OCI-LY1 (cell line): ENCODE measurements at regions not wholly inside any gene's neighbourhood (a gene's known extent, or its start where the extent isn't known, plus 50 kb on each side); places are given as distances from the start of the nearest gene placed in this dataset.

Experiments used
- H2AFZ ChIP-seq: fragments of 200-600 bp; sonication (generic), shearing (Covaris generic); 2 replicates; pipeline ENCODE4 v1.6.0; 2014; ENCODE audit warnings: antibody characterized with exemption, mild to moderate bottlenecking, low read length
- H3F3A ChIP-seq: fragments of 200-600 bp; sonication (generic), shearing (Covaris generic); 2 replicates; pipeline ENCODE4 v1.6.0; 2014; ENCODE audit warnings: mild to moderate bottlenecking, antibody characterized with exemption, low read length, moderate library complexity; ENCODE audit not compliant: insufficient read depth
- H3K27ac ChIP-seq: fragments of 200-600 bp; sonication (generic); 2 replicates; pipeline ENCODE4 v1.5.1; 2014; ENCODE audit warnings: low read length, mixed run types, mild to moderate bottlenecking, low read depth; ENCODE audit not compliant: poor library complexity, severe bottlenecking
- H3K27me3 ChIP-seq: fragments of 200-600 bp; sonication (generic); 2 replicates; pipeline ENCODE4 v1.6.0; 2014; ENCODE audit warnings: antibody characterized with exemption, mild to moderate bottlenecking, low read length, moderate library complexity; ENCODE audit not compliant: insufficient read depth
- H3K36me3 ChIP-seq: fragments of 200-600 bp; sonication (generic); 2 replicates; pipeline ENCODE4 v1.6.1; 2014; ENCODE audit warnings: mild to moderate bottlenecking, antibody characterized with exemption, low read length, moderate library complexity, mixed read lengths; ENCODE audit not compliant: insufficient read depth
- H3K4me1 ChIP-seq: fragments of 200-600 bp; sonication (generic); 2 replicates; pipeline ENCODE4 v1.5.1; 2014; ENCODE audit warnings: mild to moderate bottlenecking, low read length, moderate library complexity; ENCODE audit not compliant: insufficient read depth, severe bottlenecking
- H3K4me2 ChIP-seq: fragments of 200-600 bp; sonication (generic), shearing (Covaris generic); 2 replicates; pipeline ENCODE4 v1.6.1; 2014; ENCODE audit warnings: low read length
- H3K4me3 ChIP-seq: fragments of 200-600 bp; sonication (generic); 2 replicates; pipeline ENCODE4 v1.5.1; 2014; ENCODE audit warnings: low read length, low read depth, mild to moderate bottlenecking, mixed read lengths; ENCODE audit not compliant: poor library complexity, severe bottlenecking
- H3K79me2 ChIP-seq: fragments of 200-600 bp; shearing (Covaris generic); 2 replicates; pipeline ENCODE4 v1.6.1; 2016; ENCODE audit warnings: mixed run types, low read length, mixed read lengths; ENCODE audit not compliant: insufficient read depth
- H3K9ac ChIP-seq: fragments of 200-600 bp; sonication (generic), shearing (Covaris generic); 2 replicates; pipeline ENCODE4 v1.6.1; 2014; ENCODE audit warnings: mild to moderate bottlenecking, low read length, mixed read lengths
- H3K9me2 ChIP-seq: fragments of 200-600 bp; sonication (generic), shearing (Covaris generic); 2 replicates; pipeline ENCODE4 v1.6.1; 2014; ENCODE audit warnings: low read depth, mild to moderate bottlenecking, low read length, mixed read lengths
- H3K9me3 ChIP-seq: fragments of 200-600 bp; shearing (Covaris generic); 2 replicates; pipeline ENCODE4 v1.6.1; 2014; ENCODE audit warnings: low read length, mixed read lengths
- H4K20me1 ChIP-seq: fragments of 200-600 bp; sonication (generic), shearing (Covaris generic); 2 replicates; pipeline ENCODE4 v1.6.0; 2016; ENCODE audit warnings: mild to moderate bottlenecking, low read length; ENCODE audit not compliant: insufficient read depth
- CTCF ChIP-seq: fragments of 200-600 bp; sonication (generic), shearing (Covaris generic); IDR thresholded peaks from 2 replicates; pipeline ENCODE4 v1.5.1; 2017; ENCODE audit warnings: mild to moderate bottlenecking, antibody characterized with exemption, low read length, moderate library complexity, mixed read lengths
- EZH2 ChIP-seq: fragments of 200-600 bp; sonication (generic), shearing (Covaris generic); IDR thresholded peaks from 2 replicates; pipeline ENCODE4 v1.8.0; 2017; ENCODE audit warnings: borderline replicate concordance, mixed run types, mild to moderate bottlenecking, antibody characterized with exemption, low read length, moderate library complexity, mixed read lengths

GRCh38 chr3:59411694-59412093 lies 361.9 kb upstream of the CFAP20DC start:
- Histone ChIP-seq H3K27me3 (no peaks in the 10 kb centered on the region), H2AFZ (no peak overlapping the region), H3F3A (no peaks in the 10 kb centered on the region), H3K4me1 (no peaks in the 10 kb centered on the region), H3K9me3 (no peaks in the 10 kb centered on the region), H3K9ac (no peak overlapping the region), H3K4me2 (no peak overlapping the region), H3K9me2 (no peaks in the 10 kb centered on the region), H3K4me3 (no peak overlapping the region), H3K27ac (no peak overlapping the region), H3K36me3 (no peaks in the 10 kb centered on the region), H4K20me1 (no peaks in the 10 kb centered on the region), H3K79me2 (no peaks in the 10 kb centered on the region)
- TF ChIP-seq EZH2 (no peak), CTCF (no peak)

- TF ChIP-seq EZH2 (no peak), CTCF (no peak)
- no peaks in the 10 kb centered on the region for H3K9me2 ChIP-seq
- H3F3A ChIP-seq, result no peaks in the 10 kb centered on the region
- no peak overlapping the region for H2AFZ ChIP-seq
- no peaks in the 10 kb centered on the region for H3K36me3 ChIP-seq
- no peak overlapping the region for H3K9ac ChIP-seq
- no peaks in the 10 kb centered on the region for H3K9me3 ChIP-seq
- no peaks in the 10 kb centered on the region for H3K4me1 ChIP-seq
- no peaks in the 10 kb centered on the region for H3K27me3 ChIP-seq
- no peak overlapping the region for H3K4me3 ChIP-seq
- no peak overlapping the region for H3K27ac ChIP-seq
- H3K79me2 ChIP-seq, result no peaks in the 10 kb centered on the region
- no peak overlapping the region for H3K4me2 ChIP-seq
- H4K20me1 ChIP-seq, result no peaks in the 10 kb centered on the region
Observed at GRCh38 chr3:59411186-59411585, 361.4 kb upstream of the CFAP20DC start.

GRCh38 chr3:59408047-59408624 lies 358.3 kb upstream of the CFAP20DC start:
- H4K20me1 ChIP-seq, result no peaks in the 10 kb centered on the region
- H3K79me2 ChIP-seq, result no peaks in the 10 kb centered on the region
- H3K9me2 ChIP-seq, result no peaks in the 10 kb centered on the region
- H3K27ac ChIP-seq, result no peak overlapping the region
- no peak overlapping the region for H3K4me2 ChIP-seq
- H3K9me3 ChIP-seq, result no peaks in the 10 kb centered on the region
- no peak for TF ChIP-seq EZH2
- no peak for TF ChIP-seq CTCF
- H3K9ac ChIP-seq, result no peak overlapping the region
- H3K27me3 ChIP-seq, result no peaks in the 10 kb centered on the region
- no peak overlapping the region for H3K4me3 ChIP-seq
- H3K36me3 ChIP-seq, result no peaks in the 10 kb centered on the region
- H3F3A ChIP-seq, result no peaks in the 10 kb centered on the region
- no peak overlapping the region for H2AFZ ChIP-seq
- no peaks in the 10 kb centered on the region for H3K4me1 ChIP-seq
